ENCODE measurements at regions not wholly inside any gene's neighbourhood (a gene's known extent, or its start where the extent isn't known, plus 50 kb on each side); places are given as distances from the start of the nearest gene placed in this dataset.

DNA sequence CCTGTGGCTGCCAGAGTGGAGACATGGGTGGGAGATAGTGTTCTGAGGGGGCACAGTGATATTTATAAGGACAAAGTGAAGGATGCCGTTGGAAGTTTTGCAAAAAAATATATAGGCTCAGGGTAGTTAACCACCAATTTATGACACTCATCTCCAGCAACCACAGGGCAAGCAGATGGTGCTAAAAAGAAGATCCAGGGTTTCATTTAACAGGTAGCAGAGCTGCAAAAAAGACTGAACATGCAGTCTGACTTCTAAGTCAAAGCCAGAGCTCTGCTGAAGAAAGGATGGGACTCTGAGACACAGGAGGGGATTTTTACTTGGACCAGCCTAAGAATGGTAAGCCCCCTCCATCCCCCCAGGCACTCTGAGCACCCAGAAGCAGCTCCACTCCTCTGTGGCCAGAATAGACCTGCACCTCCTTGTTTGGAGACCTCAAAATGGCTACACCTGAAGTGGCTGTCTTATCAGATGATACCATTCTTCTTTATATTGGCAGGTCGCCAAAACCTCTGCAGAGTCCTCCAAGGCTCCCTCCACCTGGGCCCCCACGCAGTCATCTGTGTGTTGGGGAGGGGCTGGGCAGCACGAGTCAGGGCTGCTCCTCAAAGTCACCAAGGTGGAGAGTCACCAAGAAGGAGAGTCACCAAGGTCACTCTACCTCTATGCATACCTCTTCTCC, 161.4 kb upstream of the FAM9B start:
- no peak for DNase-seq (ENCODE audit: low read depth, low spot score)

DNA sequence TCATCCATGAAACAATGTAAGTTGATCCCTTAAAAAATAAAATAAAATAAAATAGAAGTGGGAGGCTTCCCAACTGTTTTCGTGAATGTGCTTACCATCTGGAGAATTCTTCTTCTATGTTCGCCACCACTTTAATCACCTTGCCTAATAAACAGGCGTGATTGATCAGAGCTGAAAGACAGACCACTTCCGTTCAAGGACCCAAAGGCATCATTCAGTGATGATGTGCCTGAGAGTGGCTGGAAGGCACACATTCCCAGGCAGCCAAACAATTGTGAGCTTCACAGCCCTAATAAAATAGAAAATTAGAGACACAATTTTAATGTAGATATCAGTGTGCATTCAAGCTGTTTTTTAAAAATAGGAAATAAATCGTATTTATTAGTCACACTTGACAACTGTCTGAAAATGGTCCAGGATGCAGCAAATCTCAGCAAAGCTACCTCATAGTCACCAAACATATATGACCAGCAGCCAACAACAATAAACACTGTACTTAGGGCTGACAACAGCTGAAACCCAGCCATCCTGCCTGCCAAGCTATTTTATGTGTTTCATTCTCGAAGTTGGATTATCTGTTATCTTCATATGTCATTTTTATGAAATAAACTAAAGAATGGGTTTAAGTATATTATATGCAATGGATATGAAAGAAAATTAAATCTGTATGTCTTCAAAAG, 163.2 kb upstream of the FAM9B start:
- no peak for DNase-seq (ENCODE audit: low read depth, low spot score)

GRCh38 chrX:9204560-9204959, 170.6 kb upstream of the FAM9B start:
- no peak for DNase-seq (ENCODE audit: low read depth, low spot score)

DNA sequence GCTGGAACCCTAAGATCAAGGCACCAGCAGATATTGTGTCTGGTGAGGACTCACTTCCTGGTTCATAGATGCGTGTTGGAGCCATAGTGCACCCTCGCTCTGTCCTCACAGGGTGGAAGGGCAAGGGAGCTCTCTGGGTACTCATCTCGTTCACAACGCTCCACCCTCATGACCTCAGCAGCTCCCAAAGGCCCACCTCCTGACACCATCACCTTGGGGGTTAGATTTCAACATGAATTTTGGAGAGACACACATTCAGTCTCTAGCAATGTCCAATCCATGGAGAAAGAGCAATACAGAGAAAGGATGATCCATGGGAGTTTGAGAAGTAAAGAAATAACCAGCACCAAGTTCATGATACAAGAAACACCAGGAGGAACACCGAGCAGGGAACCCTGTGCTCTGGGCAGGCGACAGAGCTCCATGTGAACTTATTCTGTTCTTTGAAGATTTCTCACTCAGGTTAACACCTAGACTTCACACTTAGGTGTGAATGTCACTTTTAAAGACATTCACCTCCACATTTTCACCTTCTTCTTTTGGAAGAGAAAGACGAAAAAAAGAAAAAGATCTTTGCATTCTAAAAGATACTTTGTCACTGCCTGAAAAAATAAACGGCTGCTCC, 171.8 kb upstream of the FAM9B start:
- no peak for DNase-seq (ENCODE audit: low read depth, low spot score)

- no peak for DNase-seq (ENCODE audit: low read depth, low spot score)
Observed at GRCh38 chrX:9207142-9207541, 173.2 kb upstream of the FAM9B start.

GRCh38 chrX:9211269-9211668, 177.3 kb upstream of the FAM9B start:
- DNase-seq (ENCODE audit: low read depth, low spot score): no peak

GRCh38 chrX:9221781-9222180, 187.9 kb upstream of the FAM9B start:
- DNase-seq (ENCODE audit: low read depth, low spot score): no peak

DNA sequence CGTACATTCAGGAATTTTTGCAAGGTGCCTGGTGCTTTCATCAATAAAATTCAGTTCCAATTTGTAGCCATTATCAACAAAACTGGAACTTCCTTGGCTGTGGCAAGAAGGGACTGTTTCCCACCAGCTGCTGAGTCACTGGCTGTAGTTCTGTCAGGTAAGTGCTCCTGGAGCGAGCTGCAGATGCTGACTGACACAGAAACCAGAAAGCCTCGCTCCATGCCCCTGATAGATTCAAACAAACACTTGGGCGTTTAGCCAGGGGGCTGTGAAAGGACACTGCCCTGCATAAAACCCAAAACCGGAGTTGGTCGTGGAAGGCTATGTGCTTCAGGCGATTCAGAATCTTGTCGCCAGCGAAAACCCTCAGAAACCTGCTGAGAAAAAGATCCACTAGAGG, 188.4 kb upstream of the FAM9B start:
- DNase-seq (ENCODE audit: low read depth, low spot score): no peak

- no peak for DNase-seq (ENCODE audit: low read depth, low spot score)
Observed at GRCh38 chrX:9227276-9227675, 193.3 kb upstream of the FAM9B start.

DNA sequence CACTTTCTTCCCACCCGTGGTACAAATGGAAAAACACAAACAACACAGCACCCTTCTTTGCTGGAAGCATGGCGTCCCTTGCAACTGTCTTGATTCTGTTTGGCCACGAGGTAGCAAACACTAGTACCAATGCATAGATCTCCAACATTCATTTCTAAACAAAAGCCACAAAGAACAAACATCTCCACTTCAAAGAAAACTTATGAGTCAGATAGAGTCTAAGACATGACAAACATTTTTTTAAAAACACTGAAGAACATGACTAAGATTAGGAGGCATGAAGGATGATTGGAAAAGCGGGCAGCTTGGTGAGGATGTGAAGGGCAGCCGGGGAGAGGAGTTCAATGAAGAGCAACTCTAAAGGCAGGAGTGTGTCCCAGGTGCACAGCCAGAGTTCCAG, 197.6 kb upstream of the FAM9B start:
- no peak for DNase-seq (ENCODE audit: low read depth, low spot score)

DNA sequence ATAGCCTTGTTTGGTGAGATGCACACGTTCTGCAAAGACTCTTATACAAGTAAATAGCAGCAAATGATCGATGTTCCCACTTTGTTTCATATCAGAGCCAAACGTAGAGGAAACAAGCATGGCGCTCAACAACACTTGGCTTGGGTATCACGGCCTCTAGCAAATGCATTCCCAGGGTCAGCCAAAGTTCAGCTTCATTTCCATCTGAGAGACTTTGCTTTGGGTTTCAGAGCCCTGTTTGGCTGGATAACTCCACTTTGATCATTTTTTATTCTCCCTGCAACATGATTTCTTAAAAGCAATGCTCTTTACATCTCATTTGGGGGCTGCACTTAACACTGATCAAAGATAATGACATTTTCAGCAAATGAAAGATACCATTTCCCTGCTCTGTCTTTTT, 199.2 kb upstream of the FAM9B start:
- DNase-seq (ENCODE audit: low read depth, low spot score): no peak

DNA sequence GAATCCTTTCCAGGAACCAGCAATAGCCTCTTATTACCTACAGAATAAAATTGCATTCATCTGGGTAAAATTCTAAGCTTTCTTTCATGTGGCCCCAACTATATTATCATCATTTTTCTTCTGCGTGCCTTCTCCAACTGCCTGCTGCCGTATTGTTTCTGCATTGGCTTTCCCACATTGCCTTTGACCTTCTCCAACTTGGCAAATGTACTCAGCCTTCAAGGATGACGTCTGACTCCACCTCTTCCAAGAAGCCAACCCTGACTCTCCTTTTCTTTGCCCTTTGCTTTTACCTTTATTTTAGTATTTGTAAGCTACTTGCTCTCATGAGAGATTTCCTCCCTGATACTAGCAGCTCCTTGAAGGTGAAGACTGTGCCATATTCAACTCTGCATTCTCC, 200.4 kb upstream of the FAM9B start:
- DNase-seq (ENCODE audit: low read depth, low spot score): no peak

DNA sequence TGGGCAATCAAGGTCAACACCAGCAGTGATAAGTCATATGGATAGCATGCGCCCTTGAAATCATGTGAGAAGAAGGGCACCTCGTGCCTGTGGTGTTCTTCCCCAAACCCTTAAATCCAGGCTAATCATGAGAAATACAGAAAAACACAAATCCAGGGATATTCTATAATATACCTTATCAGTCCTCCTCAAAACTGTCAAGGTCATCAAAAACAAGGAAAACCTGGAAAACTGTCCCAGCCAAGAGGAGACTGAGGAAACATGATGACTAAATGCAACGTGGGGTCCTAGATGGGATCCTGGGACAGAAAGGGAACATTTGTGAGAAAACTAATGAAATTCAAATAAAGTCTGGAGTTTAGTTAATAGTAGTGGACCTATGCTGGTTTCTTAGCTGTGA, 201.8 kb upstream of the FAM9B start:
- DNase-seq (ENCODE audit: low read depth, low spot score): no peak

- DNase-seq (ENCODE audit: low read depth, low spot score): no peak
Observed at GRCh38 chrX:9240956-9241355, 207.0 kb upstream of the FAM9B start.

DNA sequence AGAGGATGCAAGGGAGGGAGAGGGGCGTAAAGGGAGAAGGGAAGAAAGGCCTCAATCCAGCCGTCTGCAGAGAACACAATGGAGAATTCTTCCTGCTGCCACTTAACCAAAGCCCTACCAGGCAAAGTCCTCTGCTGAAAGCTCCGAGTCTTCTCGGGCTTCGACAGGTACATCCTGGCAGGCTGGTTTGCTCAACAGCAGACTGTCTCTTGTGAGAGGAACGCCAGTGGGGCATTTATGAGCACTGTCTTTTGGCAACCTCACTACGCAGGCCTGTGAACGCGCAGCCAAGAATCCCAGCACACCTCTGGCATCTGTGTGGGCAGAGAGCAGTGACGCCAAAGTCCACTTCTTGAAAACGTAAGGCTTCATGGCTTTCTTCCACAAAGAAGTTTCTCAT, 207.5 kb upstream of the FAM9B start:
- DNase-seq (ENCODE audit: low read depth, low spot score): no peak

DNA sequence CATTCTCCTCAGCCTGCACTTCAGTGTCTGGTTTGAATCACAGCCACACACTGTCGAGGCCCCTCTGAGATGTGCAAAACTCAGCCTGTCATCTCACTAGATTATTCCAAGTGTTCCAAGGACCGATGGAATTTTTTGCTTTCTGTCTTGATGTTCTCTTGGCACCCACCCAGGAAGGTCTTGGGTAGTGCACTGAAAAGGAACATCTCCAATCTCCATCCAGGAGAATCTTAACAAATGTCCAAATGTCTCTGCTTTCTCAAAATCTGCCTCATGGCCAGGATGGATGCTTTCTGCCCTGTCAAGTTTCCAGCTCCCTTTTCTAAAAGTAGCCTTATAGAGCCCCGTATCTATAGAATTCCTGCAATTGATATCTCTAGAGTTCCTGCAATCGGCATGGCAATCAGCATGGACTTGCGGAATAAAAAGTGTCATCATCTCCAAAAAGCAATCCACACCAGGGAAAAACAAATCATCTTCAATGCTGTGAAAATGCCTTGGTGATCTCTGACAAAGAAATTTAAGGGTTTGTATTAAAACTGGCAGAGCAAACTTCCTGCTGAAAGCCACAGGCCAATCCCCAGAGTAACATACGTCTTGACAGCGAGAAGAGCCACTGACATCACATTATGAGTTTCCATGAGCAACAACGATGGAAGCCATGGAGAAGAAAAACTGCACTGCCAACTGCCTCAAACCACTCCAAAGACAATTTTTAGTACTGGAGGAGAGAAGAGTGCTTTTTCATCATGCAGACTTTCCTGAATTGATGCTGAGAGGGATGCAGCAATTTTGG, 215.3 kb upstream of the FAM9B start:
- no peak for DNase-seq (ENCODE audit: low read depth, low spot score)

DNA sequence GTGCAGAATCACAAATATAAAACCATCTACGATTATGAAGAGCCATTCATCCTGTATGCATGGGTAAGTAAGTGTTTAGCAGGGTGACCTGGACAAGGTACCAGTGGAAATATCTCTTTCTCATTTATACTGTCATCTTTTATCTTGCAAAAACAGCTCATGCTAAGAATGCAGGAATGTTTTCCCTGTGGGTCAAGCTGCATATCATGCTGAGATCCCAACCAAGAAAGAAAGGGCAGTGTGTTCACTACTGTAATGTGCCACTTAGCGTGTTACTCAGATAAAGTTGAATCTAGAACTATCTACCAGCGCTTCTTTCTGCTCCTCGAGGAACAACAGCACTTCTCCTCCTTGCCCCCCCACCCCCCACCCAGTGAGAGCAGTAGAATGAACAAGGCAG, 212.7 kb upstream of the TBL1X start:
- DNase-seq (ENCODE audit: low read depth, low spot score): no peak

DNA sequence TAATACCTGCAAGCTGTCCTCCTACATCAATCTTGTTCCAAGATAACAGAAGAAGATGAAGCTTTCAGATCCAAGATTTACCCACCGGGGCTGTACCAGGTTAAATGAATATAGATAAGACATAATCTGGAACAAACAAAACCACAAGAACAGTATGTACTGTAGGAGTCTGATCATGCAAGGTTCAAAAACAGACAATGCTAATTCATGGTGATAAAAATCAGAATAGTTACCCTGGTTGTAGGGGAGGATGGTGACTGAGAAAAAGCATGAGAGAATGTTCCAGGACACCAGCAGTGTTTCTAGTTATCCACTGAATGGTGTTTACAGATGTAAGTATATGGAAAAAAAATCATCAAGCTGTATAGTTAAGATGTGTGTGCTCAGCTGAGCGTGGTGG, 211.6 kb upstream of the TBL1X start:
- no peak for DNase-seq (ENCODE audit: low read depth, low spot score)

DNA sequence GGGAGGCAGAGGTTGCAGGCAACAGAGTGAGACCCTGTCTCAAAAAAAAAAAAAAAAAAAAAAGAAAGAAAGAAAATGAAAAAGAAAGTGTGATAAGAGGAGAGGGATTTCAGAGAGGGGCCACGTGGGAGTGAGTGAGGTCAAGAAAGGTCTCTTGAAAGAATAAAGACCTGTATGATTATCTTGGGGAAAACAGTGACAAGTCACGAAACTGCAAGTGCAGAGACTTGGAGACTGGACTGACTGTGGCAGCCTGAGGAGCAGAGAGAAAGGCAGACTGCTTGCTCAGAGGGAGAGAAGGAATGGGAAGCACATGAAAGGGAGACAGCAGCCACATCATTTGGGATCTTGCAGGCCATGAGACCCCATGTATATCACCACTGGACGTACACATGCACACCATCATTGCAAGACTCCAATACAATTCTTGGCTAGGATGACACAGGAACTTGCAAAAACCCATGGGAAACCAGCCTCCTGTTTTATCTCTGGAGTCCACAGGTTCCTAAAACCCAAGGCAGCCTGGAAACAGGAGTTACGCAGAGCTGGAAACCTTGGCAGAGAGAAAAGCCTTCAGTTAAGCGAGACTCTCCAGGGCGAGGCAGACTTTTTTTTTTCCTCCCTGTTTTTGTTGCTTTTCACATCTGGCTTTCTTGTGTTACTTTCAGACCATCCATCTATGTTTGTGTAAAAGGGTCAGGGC, 207.0 kb upstream of the TBL1X start:
- DNase-seq (ENCODE audit: low read depth, low spot score): no peak

DNA sequence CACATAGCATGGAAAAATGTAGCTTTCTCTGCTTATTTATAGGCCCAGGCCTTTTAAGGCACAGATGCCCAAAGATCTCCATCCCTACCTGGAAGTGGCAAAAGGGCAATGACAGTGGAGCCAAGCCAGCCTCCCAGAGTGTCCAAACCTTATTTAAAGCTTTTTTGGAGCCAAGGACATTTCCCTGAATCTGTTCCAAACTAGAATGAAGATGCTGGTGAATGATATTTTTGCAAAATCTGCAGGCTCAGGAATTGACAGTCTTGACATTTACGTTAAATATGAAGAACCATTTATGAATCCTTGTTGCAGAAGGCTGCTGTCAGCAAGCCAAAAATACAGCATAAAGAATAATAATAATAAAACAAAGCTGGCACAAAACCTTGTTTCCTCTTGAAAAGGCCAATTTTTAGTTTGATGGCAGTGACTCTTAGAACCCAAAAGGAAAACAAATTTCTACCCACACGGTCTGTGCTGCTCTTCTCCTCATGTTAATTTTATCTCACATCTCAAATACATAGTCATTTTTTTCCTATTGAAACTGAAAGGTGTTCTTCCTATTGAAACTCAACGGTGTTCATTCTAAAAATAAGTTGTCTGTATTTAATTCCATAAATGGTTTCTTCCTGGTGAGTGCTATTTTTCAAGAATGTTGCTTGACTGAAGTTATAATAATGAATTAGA, 206.3 kb upstream of the TBL1X start:
- DNase-seq (ENCODE audit: low read depth, low spot score): no peak

DNA sequence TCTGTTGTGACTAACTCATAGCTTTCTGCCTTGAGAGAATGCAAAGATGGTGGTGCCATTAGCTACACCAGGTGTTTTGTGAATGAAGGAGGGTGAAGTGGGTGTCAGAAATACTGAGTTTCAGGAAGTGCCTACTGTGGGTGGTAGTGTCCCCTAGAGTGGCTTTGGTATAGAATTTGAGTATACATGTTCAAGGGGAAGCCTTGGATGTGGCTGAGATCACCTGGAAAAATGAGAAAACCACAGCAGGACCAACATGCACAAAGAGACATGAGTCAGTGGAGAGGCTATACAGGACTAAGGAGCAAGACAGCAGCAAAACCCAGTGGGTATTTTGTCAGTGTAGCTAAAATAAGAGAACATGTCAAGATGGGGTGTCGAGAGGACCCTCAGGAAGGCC, 204.3 kb upstream of the TBL1X start:
- no peak for DNase-seq (ENCODE audit: low read depth, low spot score)

Measured in smooth muscle cell of the brain vasculature (primary cell).